ENCODE measurements at regions not wholly inside any gene's neighbourhood (a gene's known extent, or its start where the extent isn't known, plus 50 kb on each side); places are given as distances from the start of the nearest gene placed in this dataset.

- TF ChIP-seq CTCF (IDR thresholded peaks at IDR 0.05; ENCODE audit: borderline replicate concordance, extremely low read depth, insufficient read depth): no peak
These were observed 577.8 kb downstream of the ETV1 start for GRCh38 chr7:13411636-13412035.

GRCh38 chr7:13414181-13414580 lies 575.3 kb downstream of the ETV1 start:
- no peaks in the 10 kb centered on the region for H3K36me3 ChIP-seq (ENCODE audit: control insufficient read depth in 2 of 3, insufficient read depth in 3 of 3, low read length in 3 of 3)
- FAIRE-seq: no peak

More at GRCh38 chr7:13411636-13412035, 577.8 kb downstream of the ETV1 start:
- Histone ChIP-seq H3K4me1 (ENCODE audit: control insufficient read depth in 2 of 3, insufficient read depth in 2 of 3, low read depth in 1 of 3, low read length in 3 of 3) (no peaks in the 10 kb centered on the region), H3K27ac (ENCODE audit: low read depth in 2 of 2, low read length in 2 of 2) (no peak overlapping the region), H3K9ac (ENCODE audit: low read length in 3 of 3) (no peak overlapping the region), H3K36me3 (ENCODE audit: control insufficient read depth in 2 of 3, insufficient read depth in 3 of 3, low read length in 3 of 3) (no peaks in the 10 kb centered on the region), H3K27me3 (ENCODE audit: control insufficient read depth, insufficient read depth, low read length) (no peaks in the 10 kb centered on the region), H3K9me3 (ENCODE audit: control insufficient read depth in 2 of 3, insufficient read depth in 1 of 3, low read length in 3 of 3) (no peaks in the 10 kb centered on the region), H3K4me3 (ENCODE audit: low read length in 3 of 3) (no peak overlapping the region)
- intact Hi-C loops (cut with DNase I): no loop called here
- FAIRE-seq (no peak), DNase-seq (no peak)

GRCh38 chr7:13414661-13415107 lies 574.8 kb downstream of the ETV1 start:
- intact Hi-C loops (cut with DNase I): no loop called here

More at GRCh38 chr7:13414181-13414580, 575.3 kb downstream of the ETV1 start:
- H3K4me3 ChIP-seq (ENCODE audit: low read length in 3 of 3): no peak overlapping the region
- no peak for DNase-seq
- intact Hi-C loops (cut with DNase I): no loop called here
- no peak for TF ChIP-seq CTCF (IDR thresholded peaks at IDR 0.05; ENCODE audit: borderline replicate concordance, extremely low read depth, insufficient read depth)
- no peaks in the 10 kb centered on the region for H3K9me3 ChIP-seq (ENCODE audit: control insufficient read depth in 2 of 3, insufficient read depth in 1 of 3, low read length in 3 of 3)
- H3K27ac ChIP-seq (ENCODE audit: low read depth in 2 of 2, low read length in 2 of 2): no peak overlapping the region
- H3K27me3 ChIP-seq (ENCODE audit: control insufficient read depth, insufficient read depth, low read length): no peaks in the 10 kb centered on the region
- no peak overlapping the region for H3K9ac ChIP-seq (ENCODE audit: low read length in 3 of 3)
- H3K4me1 ChIP-seq (ENCODE audit: control insufficient read depth in 2 of 3, insufficient read depth in 2 of 3, low read depth in 1 of 3, low read length in 3 of 3): no peaks in the 10 kb centered on the region

More at GRCh38 chr7:13414661-13415107, 574.8 kb downstream of the ETV1 start:
- DNase-seq (peak in 2 of 5 donors; percentile 20 to 32), FAIRE-seq (no peak)
- Histone ChIP-seq H3K36me3 (ENCODE audit: control insufficient read depth in 2 of 3, insufficient read depth in 3 of 3, low read length in 3 of 3) (no peaks in the 10 kb centered on the region), H3K27ac (ENCODE audit: low read depth in 2 of 2, low read length in 2 of 2) (no peak overlapping the region), H3K4me1 (ENCODE audit: control insufficient read depth in 2 of 3, insufficient read depth in 2 of 3, low read depth in 1 of 3, low read length in 3 of 3) (no peaks in the 10 kb centered on the region), H3K9me3 (ENCODE audit: control insufficient read depth in 2 of 3, insufficient read depth in 1 of 3, low read length in 3 of 3) (no peaks in the 10 kb centered on the region), H3K4me3 (ENCODE audit: low read length in 3 of 3) (no peak overlapping the region), H3K27me3 (ENCODE audit: control insufficient read depth, insufficient read depth, low read length) (no peaks in the 10 kb centered on the region), H3K9ac (ENCODE audit: low read length in 3 of 3) (no peak overlapping the region)
- TF ChIP-seq CTCF (IDR thresholded peaks at IDR 0.05; ENCODE audit: borderline replicate concordance, extremely low read depth, insufficient read depth): no peak
